Activated CD4-positive, alpha-beta T cell treated with anti-CD3 and anti-CD28 coated beads, Interleukin-2, Interleukin-4, amounts not matched to agents 100 ng/mL and 50 ng/mL, durations not matched to agents 16 hours and 8 hours (primary cell): ENCODE measurements at regions not wholly inside any gene's neighbourhood (a gene's known extent, or its start where the extent isn't known, plus 50 kb on each side); places are given as distances from the start of the nearest gene placed in this dataset.

Experiments
- DNase-seq: peaks from one replicate; pipeline ENCODE4 v3.0.0-alpha.2; 2020; ENCODE audit warnings: low spot score

DNA sequence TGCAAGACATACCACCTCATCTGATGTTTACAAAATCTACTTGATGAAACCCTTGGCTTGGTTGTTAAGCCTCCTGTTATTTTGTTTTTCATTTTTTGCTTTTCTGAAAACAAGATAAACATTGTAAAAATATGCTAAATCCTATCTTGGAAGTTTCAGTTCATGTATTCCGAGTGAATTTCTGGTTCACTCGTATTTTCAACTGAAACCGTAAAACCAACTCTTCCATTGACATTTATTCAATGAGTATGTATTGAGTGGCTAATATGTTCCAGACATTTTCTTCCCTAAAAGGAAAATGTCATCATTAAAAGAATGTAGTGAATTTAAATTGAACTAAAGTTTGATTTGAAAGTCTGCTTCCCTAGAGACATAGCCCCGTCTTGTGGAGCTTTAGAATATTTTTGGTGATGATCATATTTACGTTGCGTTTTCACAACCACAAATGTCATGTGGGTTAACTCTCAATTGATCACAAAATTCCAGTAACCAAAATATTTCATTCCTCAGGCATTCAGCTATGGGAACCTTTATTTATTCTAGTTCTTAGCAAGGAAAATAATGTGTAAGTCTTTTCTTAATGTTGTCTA is 204.2 kb downstream of the MBD2 start:
- DNase-seq: no peak

DNA sequence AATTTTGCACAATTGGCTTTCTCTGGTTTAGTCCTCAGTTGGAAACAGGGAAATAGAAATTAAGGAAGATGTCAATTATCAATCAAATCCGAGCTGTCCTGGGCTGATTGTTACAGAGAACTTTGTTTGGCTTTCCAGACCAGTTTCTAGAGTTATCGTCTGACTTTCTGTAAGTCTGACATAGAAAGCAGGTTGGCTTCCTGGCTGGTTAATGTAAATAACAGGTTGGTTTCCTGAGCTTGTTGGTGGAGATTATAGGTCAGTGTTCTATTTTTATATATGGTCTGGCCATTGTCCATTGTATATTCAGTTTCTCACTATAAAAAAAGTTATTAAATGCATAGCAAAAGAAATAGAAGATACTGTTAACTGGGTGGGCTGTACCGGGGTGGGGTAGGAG is 204.8 kb downstream of the MBD2 start:
- no peak for DNase-seq

DNA sequence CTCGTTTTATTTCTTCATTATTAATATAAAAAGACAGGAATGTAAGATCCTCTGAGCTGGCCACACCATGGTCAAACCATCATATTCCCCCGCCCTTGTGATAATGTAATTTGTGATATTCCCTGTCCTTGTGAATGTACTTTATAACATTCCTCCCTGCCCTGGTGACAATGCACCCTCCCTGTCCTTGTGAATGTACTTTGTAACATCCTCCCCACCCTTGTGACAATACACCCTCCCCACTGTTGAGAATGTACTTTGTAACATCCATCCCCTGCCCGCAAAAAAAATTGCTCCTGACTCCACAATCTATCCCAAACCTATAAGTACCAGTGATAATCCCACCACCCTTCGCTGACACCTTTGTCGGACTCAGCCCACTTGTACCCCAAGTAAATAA is 211.0 kb downstream of the MBD2 start:
- no peak for DNase-seq

DNA sequence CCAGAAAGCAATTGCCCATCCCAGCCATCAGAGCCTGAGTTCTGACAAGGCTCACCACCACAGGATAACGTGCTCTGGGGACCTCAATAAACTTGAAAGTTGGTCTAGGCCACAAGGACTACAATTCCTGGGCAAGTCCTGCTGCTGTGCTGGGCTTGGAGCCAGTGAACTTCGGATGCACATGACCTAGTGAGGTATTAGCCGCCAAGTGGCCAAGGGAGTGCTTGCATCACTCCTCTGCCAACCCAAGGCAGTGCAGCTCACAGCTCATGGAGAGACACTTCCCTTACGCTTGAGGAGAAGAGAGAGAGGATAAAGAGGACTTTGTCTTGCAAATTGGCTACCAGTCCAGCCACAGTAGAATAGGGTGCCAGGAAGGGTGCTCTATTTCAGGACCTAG is 219.6 kb downstream of the MBD2 start:
- DNase-seq: no peak

DNA sequence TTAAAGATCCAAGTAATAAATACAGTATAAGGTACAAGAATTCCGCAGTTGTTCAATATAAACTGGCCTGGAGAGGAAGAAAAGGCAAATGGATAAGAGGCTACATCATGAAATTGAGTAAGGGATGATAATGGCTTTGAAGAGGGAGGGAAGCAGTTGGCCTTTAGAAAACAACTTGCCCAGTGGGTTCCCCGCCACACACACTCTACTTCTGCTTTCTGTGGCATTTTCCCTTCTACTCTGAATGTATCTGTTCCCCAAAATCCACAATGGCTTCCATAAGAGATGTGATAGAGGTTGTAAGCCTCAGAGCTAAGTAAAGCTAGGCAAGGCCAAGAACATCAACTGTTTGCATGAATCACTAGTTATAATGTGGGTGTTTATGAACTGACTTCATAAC is 221.3 kb downstream of the MBD2 start:
- no peak for DNase-seq

DNA sequence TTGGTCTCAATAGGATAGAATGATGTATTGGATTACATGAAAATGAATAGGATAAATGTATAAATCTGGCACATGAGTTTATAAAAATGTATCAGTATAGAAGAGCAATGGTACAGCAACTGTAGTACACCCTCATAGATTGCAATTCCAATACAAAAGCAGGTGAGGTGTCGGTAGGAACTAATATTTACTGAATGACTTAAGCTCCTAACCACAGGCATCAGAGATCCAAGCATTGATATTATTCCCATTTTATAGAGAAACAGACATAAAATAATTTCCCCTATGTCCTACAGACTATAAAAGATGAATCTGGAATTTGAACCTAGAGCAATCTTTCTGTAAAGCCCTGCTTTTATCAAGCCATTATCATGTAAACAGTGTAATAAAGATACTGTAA is 227.4 kb downstream of the MBD2 start:
- DNase-seq: no peak

DNA sequence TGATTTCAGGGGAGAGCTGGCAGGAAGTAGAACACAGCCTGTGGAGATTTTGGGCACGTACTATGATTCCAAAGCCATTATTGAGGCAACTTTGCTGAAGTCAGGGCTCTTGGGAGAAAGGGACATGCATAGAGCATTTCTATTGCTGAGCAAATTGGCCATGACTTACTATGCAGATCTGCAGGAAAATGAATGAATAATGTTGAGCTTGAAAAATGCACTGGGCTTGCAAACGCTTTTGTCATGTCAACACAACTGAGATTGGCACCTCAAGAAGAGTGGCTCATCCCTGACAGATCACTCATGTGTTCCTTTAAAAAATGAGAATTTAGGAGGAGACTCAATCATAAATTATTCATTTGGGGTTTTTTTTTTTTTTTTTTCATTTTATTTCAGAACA is 230.5 kb downstream of the MBD2 start:
- DNase-seq: no peak

DNA sequence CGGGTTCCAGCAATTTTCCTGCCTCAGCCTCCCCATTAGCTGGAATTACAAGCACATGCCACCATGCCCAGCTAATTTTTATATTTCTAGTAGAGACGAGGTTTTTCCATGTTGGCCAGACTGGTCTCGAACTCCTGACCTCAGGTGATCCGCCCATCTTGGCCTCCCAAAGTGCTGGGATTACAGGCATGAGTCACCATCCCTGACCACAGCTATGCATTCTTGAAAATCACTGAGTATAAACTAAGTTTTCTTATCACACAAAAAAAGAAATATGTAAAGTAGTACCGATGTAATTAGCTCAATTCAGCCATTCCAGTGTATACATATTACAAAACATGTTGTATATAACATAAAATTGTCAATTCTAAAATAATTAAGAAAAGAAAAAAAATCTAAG is 232.7 kb downstream of the MBD2 start:
- DNase-seq: no peak

DNA sequence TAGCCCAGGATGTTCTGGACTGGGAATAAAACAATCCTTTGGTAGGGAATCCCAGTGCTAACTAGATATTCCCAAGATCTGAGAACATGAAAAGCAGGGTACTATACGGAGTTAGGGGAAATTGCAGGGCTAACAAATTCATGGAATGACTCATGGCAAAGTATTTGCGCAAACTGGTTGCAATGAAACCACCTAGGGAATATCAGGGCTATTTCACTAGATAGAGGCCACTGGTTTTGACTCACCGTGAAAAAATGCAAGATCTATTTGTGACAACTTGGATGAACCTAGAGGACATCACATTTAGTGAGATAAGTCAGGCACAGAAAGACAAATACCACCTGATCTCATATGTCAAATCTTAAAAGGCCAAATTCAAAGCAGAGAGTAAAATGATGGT is 233.3 kb downstream of the MBD2 start:
- no peak for DNase-seq

DNA sequence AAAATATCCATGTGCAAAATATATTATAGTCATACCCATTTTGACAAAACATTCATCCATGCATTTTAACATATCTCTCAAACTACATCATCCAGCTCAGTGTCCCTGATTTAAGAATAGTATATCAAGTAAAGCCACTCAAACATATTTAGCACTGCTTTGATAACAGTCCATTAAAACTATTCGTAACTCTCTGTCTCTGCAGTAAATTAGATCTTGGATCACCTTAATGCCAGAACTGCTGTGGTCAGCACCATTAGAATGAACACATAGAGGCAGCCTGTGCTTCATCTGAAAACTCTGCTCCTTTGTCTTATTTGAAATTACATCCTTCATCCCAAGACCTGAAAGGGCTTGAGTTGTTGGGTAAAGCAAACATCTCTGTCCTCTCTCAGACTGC is 234.0 kb downstream of the MBD2 start:
- no peak for DNase-seq

DNA sequence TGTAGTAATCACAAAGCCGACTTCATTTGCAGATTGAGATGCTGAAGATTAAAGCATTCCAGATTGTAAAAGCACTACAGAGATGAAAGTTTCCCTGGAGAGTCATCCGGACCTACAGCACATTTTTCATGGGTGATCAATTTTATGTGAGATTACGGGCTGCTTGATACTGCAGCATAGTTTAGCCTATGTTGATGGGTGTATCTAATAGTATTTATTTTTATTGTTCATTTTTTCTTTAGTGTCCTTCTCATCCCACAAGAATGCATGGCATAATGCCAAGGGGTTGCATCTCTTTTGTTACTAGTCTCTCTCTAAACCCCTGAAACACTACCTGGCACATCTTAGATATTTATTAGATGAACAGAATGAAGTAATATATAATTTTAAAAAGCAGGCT is 240.4 kb downstream of the MBD2 start:
- DNase-seq: no peak

DNA sequence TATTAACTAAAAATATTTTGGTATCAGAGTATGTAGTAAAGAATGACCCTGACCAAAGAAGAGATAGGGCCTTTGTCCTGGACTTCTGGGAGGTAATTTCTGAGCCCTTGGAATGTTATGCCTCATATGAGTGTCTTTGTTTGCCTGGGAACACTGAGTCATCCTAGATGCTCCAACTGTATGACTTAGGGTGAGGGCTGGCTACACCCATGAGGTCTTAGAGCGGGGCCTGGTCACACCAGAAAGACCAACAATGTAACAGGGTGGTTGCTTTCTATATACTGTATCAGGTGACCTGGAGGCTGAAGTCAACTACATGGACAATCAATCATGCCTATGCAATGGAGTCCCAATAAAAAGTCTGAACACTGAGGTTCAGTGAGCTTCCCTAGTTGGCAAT is 253.1 kb downstream of the MBD2 start:
- no peak for DNase-seq

DNA sequence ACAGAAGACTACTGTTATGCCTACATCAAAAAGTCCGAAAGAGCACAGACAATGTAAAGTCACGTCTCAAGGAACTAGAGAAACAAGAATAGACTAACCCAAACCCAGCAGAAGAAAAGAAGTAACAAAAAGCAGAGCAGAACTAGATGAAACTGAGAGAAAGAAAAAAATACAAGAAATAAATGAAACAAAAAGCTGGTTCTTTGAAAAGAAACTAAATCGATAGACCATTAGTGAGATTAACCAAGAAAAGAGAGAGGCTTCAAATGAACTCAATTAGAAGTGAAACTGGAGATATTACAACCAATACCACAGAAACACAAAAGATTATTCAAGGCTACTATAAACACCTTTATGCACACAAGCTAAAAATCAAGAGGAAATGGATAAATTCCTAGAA is 271.8 kb downstream of the MBD2 start:
- no peak for DNase-seq

DNA sequence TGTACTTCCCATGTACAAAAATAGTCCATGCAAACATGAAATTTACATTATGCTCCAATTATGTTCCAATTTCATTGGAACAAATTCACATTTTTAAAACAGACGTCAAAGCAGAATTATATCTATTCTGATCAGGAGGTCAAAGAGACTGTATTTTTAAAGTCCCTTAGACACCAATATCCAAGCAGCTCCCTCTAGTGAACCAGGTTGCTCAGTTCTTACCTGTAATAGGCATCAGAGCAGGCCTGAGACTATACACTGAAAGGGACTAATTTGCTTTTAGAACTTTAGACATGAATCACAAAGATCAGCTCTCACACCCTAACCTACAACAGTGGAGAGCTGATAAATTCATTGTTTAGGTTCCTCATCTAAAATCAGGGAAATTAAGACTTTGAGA is 273.9 kb downstream of the MBD2 start:
- no peak for DNase-seq

DNA sequence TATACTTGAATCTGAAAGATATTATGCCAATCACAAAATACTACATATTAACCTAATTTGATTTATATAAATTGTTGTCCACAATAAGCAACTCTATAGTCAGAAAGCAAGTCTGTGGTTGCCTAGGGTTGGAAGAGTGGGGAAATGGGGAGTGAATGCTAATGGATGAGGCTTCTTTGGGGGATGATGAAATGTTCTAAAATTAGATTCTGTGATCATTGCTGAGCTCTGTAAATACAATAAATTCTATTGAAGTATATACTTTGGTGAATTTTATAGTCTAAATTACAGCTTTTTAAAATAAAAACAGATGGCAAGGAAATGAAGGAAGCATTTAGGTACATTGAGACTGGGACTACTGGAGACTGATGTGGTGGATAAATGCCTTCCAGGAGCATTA is 275.5 kb downstream of the MBD2 start:
- no peak for DNase-seq

DNA sequence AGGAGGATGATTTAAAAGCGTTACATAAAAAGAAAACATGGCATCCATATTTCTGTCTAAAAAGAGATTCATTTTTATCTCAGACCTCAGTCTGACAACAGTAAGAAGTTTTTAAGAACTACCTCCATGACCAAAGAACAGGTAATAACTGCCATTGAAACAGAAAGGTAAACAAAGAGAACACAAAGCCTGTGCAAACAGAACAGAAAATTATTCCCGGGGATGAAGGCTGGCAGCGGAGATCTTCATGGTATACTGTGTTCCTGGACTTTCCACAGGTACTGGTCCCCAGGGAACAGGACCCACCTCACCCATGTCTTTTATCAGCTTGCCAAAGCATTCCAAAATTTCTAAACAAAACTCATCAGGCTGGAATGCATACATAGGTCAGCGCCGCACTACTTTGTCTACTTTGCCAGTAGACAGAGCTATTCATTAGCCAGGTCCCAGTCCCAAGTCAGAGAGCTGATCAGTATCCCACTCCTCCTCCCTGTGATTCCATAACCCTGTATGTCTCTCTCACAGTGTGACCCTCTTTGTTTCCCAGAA is 277.3 kb downstream of the MBD2 start:
- DNase-seq: no peak

DNA sequence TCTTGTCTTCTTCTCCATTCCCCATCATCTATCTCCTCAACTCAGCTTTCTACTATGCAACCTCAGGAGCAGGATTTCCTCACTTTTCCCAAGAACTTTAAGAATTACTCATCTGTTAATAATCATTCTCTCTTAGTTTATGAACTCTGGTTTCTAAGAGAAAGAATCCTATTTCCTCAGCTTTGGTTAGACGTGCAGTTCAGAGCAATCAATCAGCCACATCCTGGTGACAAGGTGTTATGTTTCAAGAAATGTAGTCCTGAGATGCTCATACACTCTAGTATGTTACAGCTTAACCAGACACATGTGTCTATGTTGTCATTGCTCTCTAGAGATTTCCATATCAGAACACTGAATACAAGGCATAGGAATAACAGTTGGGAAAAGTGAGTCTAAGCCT is 277.9 kb downstream of the MBD2 start:
- no peak for DNase-seq

DNA sequence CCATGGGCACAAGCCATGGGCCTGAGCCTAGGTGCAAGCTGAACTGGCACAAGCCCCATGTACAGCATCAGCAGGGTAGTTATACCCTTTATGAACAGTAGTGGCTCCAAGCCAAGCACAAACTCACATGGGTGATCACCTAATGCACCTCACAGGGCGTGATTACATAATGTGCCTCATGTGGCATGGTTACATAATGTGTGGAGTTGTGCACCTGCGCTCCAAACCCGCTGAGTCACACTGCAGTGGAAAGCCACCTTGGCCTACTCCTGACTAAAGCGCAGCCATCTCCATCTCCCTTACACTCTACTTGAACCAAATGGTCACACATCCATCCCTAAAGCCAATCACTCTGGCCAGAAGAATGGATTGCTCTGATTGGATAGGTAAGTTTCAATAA is 279.7 kb downstream of the MBD2 start:
- no peak for DNase-seq

DNA sequence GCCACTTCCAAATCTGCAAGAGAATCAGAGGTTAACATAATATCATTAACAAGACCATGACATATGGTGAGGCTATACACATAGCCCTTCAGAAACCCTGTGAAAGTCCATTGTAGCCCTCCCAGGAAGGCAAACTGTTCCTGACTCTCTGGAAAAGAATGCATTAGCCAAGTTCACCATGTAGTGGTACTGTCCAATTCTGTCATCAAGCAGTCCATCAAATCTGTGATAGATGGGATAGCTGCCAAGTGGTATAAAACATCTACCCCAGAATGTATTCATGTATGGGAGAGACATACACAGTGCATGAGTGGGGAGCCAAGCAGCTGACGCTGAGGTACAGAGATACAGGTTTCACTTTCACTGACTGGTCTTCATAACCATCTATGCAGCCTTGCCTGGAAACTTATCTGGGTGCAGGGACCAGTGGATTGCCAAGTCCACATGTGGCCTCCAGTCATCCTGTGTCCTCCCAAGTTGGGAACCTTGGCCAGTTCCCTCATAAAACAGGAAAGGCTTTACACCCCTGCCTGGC is 281.1 kb downstream of the MBD2 start:
- DNase-seq: no peak

DNA sequence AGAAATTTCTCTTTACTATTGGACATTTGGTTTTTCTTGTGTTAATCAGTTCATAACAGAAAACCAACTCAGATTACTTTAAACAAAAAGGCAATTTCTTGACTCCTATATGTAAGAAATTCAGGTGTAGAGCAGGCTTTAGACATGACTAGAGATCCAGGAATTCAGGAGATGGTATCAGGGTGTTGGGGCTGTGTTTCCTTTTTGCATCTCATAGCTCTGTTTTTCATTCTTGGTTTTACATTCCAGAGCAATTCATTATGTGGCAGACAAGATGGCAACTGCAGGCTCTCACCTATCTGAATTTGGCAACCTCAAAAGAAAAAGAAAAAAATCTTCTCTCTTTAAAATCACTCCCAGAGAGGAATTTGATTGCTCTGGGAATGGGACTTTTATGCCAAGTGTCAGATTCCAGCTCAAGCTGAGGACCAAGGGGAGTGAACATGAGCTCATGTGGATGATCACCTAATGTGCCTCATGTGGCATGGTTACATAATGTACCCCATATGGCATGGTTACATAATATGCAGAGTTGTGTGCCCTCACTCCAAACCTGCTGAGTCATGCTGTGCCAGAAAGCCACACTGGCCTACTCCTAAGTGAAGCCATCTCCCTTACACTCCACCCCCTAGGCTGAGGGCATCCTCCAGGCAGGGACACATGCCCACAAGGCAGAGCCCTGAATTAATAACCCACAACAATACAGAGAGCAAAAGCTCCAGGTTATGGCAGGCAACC is 282.7 kb downstream of the MBD2 start:
- no peak for DNase-seq

DNA sequence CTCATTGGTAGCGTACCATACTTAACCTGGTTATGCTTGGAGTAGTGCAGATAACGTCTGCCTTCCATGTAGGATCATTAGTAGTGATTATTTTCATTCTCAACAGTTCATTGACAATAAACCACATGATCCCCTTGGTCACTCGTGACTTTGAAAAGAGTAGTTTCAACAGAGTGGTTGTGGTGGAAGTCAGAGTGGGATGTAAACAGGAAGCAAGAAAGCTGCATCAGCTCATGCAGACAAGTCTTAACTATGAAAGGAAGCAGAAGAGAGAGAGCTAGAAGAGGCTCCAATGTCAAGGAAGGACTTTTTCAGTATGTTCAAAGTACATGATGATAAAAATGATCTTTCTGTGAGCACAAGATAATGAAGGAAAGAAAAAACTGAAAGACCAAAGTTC is 287.4 kb downstream of the MBD2 start:
- DNase-seq: no peak

DNA sequence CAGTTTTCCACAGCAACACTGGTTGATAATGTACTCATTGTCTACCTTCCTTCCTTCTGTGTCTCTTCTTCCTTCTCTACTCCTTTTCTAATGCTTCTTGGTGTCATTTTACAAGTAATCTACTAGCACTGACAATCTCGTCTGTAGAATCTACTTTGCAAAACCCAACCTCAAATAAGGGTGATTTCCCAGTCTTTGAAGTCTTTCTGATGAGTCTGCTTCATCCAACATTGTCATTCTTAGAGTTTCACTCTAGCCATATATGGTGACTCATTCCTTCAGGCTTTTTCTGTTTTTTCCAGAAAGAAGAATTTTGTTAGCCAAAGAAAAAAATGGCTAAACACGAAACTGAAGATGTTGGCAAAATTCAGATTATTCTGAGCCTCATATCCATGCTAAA is 288.7 kb downstream of the MBD2 start:
- DNase-seq: no peak

DNA sequence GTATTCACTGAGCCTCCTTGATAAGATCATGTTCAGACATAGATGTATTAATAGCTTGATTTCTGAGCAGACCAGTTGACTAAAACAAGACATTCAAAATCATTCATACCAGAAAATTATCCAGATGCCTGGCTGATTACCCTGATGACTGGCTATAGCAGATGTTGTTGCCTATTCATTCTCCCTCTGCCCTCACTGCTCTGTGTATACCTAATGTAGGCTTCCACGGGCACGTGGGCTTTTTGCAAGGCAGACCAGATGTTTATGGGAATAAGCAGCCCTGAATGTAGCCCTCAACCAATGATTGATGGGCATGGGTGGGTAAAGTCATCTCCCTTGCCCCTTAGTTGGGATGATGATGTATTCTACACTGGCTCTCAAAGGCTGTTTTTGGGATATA is 289.1 kb downstream of the MBD2 start:
- DNase-seq: no peak
